ENCODE measurements at regions not wholly inside any gene's neighbourhood (a gene's known extent, or its start where the extent isn't known, plus 50 kb on each side); places are given as distances from the start of the nearest gene placed in this dataset.
"Not testable (repeated sequence)": the region's sequence is repeated elsewhere in the genome, so short reads cannot be mapped to it uniquely, and the experiment has no call there.

DNA sequence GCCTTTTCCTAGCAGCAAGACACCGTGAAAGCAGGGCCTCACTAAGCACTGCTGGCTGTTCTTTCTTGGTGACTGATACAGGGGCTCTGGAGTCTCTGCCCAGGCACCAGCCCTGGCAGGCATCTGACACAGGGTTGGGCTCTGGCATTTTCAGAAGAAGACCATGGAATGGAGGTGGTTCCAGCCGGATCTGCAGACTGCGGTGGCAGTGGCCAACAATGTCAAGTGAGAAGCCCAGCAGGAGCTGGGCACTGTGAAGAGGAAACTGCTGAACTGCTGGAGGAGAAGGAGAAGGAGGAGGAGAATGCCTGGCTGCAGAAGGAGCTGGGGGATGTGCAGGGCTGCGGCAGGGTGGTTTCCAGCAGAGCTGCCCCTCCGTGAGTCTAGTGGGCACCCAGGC, 101.8 kb downstream of the TBC1D26 start:
- TF ChIP-seq, protein P1, sequence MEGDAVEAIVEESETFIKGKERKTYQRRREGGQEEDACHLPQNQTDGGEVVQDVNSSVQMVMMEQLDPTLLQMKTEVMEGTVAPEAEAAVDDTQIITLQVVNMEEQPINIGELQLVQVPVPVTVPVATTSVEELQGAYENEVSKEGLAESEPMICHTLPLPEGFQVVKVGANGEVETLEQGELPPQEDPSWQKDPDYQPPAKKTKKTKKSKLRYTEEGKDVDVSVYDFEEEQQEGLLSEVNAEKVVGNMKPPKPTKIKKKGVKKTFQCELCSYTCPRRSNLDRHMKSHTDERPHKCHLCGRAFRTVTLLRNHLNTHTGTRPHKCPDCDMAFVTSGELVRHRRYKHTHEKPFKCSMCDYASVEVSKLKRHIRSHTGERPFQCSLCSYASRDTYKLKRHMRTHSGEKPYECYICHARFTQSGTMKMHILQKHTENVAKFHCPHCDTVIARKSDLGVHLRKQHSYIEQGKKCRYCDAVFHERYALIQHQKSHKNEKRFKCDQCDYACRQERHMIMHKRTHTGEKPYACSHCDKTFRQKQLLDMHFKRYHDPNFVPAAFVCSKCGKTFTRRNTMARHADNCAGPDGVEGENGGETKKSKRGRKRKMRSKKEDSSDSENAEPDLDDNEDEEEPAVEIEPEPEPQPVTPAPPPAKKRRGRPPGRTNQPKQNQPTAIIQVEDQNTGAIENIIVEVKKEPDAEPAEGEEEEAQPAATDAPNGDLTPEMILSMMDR (IDR thresholded peaks at IDR 0.05): not testable (repeated sequence)
- TF ChIP-seq POLR2A, POLR2AphosphoS5 (IDR thresholded peaks at IDR 0.05): not testable (repeated sequence)

Measured in stomach (tissue), 4 donors.